ENCODE measurements at regions not wholly inside any gene's neighbourhood (a gene's known extent, or its start where the extent isn't known, plus 50 kb on each side); places are given as distances from the start of the nearest gene placed in this dataset.

DNA sequence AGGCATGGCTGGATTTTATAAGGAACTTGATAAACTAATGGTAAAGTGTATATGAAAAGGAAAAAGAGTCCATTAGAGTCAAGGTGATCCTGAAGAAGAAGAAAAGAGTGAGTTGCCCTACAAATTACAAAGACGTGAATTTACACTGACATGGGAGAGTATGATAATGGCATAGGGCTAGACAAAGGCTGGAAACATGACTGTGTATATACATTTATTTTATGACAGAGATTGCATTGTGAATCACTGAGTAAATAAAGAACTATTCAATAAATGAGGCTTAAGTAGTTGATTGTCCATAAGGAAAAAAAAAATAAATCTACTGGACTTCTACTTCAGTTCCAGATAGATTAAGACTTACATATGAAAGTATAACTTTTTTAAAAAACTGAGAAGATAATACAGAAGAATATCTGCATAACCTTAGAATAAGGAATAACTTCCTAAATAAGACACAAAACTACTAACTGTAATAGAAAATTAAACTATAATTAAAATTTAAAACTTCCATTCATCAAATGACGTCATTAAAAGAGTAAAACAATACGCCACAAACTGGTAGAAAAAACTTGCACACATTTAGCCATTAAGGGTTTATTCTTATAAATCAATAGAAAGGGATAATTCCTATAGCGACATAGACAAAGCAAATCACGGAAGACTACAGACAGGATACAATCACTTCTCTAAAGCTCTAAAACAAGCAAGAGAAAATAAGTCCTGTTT is 278.5 kb downstream of the NOVA1 start:
- TF ChIP-seq, protein P1, sequence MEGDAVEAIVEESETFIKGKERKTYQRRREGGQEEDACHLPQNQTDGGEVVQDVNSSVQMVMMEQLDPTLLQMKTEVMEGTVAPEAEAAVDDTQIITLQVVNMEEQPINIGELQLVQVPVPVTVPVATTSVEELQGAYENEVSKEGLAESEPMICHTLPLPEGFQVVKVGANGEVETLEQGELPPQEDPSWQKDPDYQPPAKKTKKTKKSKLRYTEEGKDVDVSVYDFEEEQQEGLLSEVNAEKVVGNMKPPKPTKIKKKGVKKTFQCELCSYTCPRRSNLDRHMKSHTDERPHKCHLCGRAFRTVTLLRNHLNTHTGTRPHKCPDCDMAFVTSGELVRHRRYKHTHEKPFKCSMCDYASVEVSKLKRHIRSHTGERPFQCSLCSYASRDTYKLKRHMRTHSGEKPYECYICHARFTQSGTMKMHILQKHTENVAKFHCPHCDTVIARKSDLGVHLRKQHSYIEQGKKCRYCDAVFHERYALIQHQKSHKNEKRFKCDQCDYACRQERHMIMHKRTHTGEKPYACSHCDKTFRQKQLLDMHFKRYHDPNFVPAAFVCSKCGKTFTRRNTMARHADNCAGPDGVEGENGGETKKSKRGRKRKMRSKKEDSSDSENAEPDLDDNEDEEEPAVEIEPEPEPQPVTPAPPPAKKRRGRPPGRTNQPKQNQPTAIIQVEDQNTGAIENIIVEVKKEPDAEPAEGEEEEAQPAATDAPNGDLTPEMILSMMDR (IDR thresholded peaks at IDR 0.05): no peak
- no peak for TF ChIP-seq POLR2A (IDR thresholded peaks at IDR 0.05)
